GM12874 (cell line): ENCODE measurements at regions not wholly inside any gene's neighbourhood (a gene's known extent, or its start where the extent isn't known, plus 50 kb on each side); places are given as distances from the start of the nearest gene placed in this dataset.

Experiments
- CTCF ChIP-seq: IDR thresholded peaks from 2 replicates; pipeline ENCODE4 v1.5.1; 2011; ENCODE audit warnings: low read depth, mild to moderate bottlenecking, control low read depth, low read length, moderate library complexity; ENCODE audit not compliant: insufficient read depth

- no peak for TF ChIP-seq CTCF
Measured at GRCh38 chr19:30240904-30241695, 131.1 kb upstream of the ZNF536 start.

DNA sequence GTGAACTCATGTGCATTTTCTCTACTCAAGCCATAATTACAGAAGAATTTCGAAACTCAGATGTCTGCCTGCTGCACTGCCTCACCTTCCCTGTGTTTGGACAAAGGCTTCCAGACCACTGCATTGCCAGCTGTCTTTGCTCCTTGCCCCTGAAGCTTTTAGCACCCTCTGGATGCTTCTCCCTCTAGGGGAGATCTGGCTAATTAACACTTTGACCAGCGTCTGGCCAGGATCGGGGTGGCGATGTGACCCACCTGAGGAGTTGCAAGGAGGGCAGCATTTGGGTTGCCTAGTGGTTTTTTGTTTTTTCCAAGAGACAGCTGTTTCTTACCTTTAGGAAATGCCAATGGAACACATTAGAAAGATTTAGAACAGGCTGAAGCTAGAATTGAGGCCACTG lies 127.7 kb upstream of the ZNF536 start:
- TF ChIP-seq CTCF: no peak

GRCh38 chr19:30245401-30246039 lies 126.7 kb upstream of the ZNF536 start:
- no peak for TF ChIP-seq CTCF

DNA sequence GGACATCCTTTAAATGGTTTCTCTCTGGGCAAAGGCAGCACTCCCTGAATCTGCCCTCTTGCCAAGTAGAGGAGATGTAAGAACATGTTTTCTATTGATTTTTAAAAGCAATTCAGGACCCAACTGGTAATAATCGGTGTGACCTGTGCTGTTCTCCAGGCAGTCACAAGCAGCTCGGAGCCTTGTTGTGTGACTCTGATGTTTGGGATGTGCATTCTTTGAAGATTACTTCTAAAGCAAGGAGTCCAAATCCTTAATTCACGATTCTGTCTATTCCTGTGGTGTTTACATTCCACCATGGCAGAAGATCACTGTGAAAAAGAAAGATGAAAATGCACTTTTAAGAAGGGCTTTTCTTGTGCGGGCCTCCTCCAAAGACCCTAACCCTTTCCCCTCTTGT lies 122.3 kb upstream of the ZNF536 start:
- TF ChIP-seq CTCF: no peak

GRCh38 chr19:30252214-30252613 lies 120.0 kb upstream of the ZNF536 start:
- TF ChIP-seq CTCF: no peak

DNA sequence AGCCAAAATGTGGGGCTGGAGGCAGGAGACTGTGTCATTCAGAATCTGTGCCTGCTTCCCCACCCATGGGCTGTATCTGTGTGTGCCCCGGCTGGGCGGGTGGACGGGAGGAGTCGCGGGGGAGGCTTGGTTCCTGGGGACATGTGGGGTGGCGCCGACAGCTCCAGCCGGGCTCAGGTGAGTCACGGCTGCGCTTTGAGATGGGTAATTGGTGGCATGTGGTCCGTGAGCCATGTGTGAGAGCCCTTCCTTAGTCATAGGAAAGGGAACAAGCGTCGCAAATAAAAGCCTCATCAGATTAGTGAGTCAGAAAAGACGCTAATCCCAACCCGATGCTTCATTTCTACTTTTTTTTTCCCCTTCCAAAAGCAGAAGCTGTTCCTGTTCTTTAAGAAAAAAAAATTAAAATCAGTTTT lies 118.6 kb upstream of the ZNF536 start:
- TF ChIP-seq CTCF: no peak

DNA sequence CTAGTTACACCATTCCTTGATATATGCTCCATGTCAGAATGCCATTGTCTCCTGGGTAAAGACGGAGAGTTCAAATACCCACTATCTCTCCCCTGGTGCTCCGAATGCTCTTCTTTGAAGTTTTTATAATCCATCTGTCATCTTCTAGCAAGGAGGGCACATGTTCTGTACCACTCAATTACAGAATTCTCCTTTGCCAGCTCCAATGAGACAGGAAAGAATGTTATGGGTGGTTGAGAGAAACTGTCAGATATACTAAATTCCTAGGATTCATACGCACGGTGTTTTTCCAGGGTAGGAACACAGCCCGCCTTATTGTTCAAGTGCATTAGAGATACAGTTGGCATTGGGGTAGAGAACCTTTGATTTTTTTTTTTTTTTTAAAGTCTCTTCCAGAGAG lies 118.0 kb upstream of the ZNF536 start:
- TF ChIP-seq CTCF: no peak
